Heart left ventricle (tissue), 13 donors: ENCODE measurements at regions not wholly inside any gene's neighbourhood (a gene's known extent, or its start where the extent isn't known, plus 50 kb on each side); places are given as distances from the start of the nearest gene placed in this dataset.

Source experiments
- POLR2A ChIP-seq, 2 donors: fragments of 450-650 bp; IDR thresholded peaks; one replicate each; pipeline ENCODE4 v1.6.1; 2017; ENCODE audit warnings: antibody characterized with exemption in 2 of 2, mild to moderate bottlenecking in 2 of 2, moderate library complexity in 2 of 2
- TF ChIP-seq, protein P1 (sequence below), 12 donors: fragments of 200-600 bp; sonication (generic) in 4 of 12; IDR thresholded peaks; one replicate each; pipeline versions ENCODE4 v1.5.0 to v1.8.0; 2018 to 2022; ENCODE audit warnings: antibody characterized with exemption in 12 of 12, mild to moderate bottlenecking in 5 of 12
- donor health status: ischemic (EF 13 %, LVEDD 7.1; RV severe dilation, severe dysfunction).
- donor health status: DM: no; HTN: yes; CAD: no.
- donor health status: DM: no; HTN: no; CAD: no.
- donor health status: ischemic (EF 25% LVEDD 6.9; RV normal size, moderate dysfunction).
- donor health status: ischemic (EF 25% LVEDD 5.7; RV mildly dilated, moderate dysfunction).
- donor health status: ischemic (EF 35%, LVEDD 5.7; RV mildly dilated, moderate dysfunction).
- donor health status: nonischemic (EF 11% LVEDD 7.7; RV severe dilation, severe dysfunction).
- donor health status: DM: yes; HTN: yes; CAD: no.
- donor health status: PGD.
- donor health status: ischemic (EF 29% LVEDD 5.4; RV normal size, mild dysfunction).
- donor health status: nonischemic (EF 23%, LVEDD 6.1; RV moderate dilation, normal function).

DNA sequence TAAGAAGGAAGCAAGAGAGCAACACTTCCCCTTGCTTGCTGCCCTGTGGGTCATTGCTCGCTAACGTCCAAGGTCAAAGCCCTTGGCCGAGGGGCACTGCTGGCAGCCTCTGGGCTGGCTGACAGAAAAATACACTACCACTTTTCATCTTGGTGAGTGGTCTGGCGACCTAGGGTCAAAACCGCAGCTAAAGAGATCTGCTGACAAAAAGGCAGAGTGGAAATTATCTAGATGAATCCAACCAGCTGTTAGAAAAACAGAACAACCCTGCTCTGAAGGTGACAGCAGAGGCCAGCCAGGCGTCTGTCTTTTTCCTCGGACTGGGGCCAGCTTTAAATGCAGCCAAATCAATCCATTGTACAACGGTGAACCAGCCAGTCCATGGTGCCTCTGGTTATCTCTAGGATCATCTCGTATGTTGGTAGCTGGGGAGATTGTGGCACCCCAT, 92.6 kb downstream of the CD8B2 start:
- TF ChIP-seq, protein P1, sequence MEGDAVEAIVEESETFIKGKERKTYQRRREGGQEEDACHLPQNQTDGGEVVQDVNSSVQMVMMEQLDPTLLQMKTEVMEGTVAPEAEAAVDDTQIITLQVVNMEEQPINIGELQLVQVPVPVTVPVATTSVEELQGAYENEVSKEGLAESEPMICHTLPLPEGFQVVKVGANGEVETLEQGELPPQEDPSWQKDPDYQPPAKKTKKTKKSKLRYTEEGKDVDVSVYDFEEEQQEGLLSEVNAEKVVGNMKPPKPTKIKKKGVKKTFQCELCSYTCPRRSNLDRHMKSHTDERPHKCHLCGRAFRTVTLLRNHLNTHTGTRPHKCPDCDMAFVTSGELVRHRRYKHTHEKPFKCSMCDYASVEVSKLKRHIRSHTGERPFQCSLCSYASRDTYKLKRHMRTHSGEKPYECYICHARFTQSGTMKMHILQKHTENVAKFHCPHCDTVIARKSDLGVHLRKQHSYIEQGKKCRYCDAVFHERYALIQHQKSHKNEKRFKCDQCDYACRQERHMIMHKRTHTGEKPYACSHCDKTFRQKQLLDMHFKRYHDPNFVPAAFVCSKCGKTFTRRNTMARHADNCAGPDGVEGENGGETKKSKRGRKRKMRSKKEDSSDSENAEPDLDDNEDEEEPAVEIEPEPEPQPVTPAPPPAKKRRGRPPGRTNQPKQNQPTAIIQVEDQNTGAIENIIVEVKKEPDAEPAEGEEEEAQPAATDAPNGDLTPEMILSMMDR (IDR thresholded peaks at IDR 0.05) = no peak
- TF ChIP-seq POLR2A (IDR thresholded peaks at IDR 0.05) = no peak
